ENCODE measurements at regions not wholly inside any gene's neighbourhood (a gene's known extent, or its start where the extent isn't known, plus 50 kb on each side); places are given as distances from the start of the nearest gene placed in this dataset.

GRCh38 chr11:112599856-112600533 is 339.3 kb upstream of the PLET1 start:
- Histone ChIP-seq H3K27ac (ENCODE audit: low read depth in 1 of 2, low read length in 2 of 2) (no peak overlapping the region), H3K9me3 (ENCODE audit: control insufficient read depth in 1 of 2, insufficient read depth in 1 of 2, low read length in 2 of 2) (no peaks in the 10 kb centered on the region), H3K27me3 (ENCODE audit: control insufficient read depth in 1 of 2, insufficient read depth in 2 of 2, low read length in 2 of 2) (peaks cover 5 to 9% of the 10 kb centered on the region in 2 experiments), H3K36me3 (ENCODE audit: insufficient read depth, low read length) (no peaks in the 10 kb centered on the region), H3K4me1 (ENCODE audit: insufficient read depth, low read length) (no peaks in the 10 kb centered on the region), H3K4me3 (ENCODE audit: low read length) (no peak overlapping the region)
- intact Hi-C loops (cut with DNase I, micrococcal nuclease) = no loop called here
- TF ChIP-seq, protein P1, sequence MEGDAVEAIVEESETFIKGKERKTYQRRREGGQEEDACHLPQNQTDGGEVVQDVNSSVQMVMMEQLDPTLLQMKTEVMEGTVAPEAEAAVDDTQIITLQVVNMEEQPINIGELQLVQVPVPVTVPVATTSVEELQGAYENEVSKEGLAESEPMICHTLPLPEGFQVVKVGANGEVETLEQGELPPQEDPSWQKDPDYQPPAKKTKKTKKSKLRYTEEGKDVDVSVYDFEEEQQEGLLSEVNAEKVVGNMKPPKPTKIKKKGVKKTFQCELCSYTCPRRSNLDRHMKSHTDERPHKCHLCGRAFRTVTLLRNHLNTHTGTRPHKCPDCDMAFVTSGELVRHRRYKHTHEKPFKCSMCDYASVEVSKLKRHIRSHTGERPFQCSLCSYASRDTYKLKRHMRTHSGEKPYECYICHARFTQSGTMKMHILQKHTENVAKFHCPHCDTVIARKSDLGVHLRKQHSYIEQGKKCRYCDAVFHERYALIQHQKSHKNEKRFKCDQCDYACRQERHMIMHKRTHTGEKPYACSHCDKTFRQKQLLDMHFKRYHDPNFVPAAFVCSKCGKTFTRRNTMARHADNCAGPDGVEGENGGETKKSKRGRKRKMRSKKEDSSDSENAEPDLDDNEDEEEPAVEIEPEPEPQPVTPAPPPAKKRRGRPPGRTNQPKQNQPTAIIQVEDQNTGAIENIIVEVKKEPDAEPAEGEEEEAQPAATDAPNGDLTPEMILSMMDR (IDR thresholded peaks at IDR 0.05) = no peak
- Mint-ChIP-seq H3K27me3 (no peaks in the 10 kb centered on the region), H3K9me3 (no peaks in the 10 kb centered on the region), H3K4me1 (ENCODE audit: low read depth) (peaks cover 6% of the 10 kb centered on the region), H3K27ac (no peak overlapping the region), H3K36me3 (ENCODE audit: low read depth) (no peaks in the 10 kb centered on the region), H3K4me3 (no peak overlapping the region)
- POLR2A ChIA-PET = no interaction called here
- DNase-seq (no peak), ATAC-seq (ENCODE audit: poor library complexity) (no peak)
- CTCF ChIA-PET = no interaction called here

DNA sequence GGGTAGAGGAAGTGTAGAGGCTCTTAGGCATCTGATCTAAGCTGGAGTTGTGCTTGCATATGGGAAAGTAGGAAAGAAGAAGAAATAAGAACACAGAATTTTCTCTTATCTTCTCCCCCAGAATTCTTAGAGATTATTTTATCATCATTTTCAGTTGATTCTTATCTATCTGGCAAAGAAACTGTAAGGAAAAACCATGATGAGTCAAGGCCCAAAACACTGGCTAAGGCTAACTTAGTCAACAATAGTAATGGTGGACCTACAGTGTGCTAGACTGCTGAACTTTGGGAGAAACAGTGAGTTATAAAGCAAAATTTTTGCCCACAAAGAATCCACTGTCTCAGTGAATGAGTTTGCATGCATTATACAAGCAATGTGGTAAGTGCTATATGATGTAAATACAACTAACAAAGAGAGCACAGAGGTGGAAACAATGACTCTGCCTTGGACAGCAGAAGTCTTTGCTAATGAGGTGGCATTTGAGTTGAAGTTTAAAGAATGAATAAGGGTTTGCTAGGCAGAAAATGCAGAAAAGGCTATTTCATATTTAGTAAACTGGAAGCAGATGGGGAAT is 344.5 kb upstream of the PLET1 start:
- no peak for DNase-seq
- TF ChIP-seq, protein P1 (IDR thresholded peaks at IDR 0.05) = no peak
- POLR2A ChIA-PET = interaction anchor here (0.6 kb wide), 1 partner anchor 61 kb away, joined by 4 read pairs; no protein-coding TSS in a partner anchor
- H3K27me3 ChIP-seq (ENCODE audit: control insufficient read depth in 1 of 2, insufficient read depth in 2 of 2, low read length in 2 of 2) = peaks cover 7 to 9% of the 10 kb centered on the region in 2 experiments
- no peak overlapping the region for H3K27ac ChIP-seq (ENCODE audit: low read depth in 1 of 2, low read length in 2 of 2)
- no peak for ATAC-seq (ENCODE audit: poor library complexity)
- H3K9me3 ChIP-seq (ENCODE audit: control insufficient read depth in 1 of 2, insufficient read depth in 1 of 2, low read length in 2 of 2) = no peaks in the 10 kb centered on the region
- CTCF ChIA-PET = no interaction called here
- H3K4me3 ChIP-seq (ENCODE audit: low read length) = no peak overlapping the region
- intact Hi-C loops (cut with DNase I, micrococcal nuclease) = no loop called here
- Mint-ChIP-seq H3K4me1 (ENCODE audit: low read depth) (no peaks in the 10 kb centered on the region), H3K36me3 (ENCODE audit: low read depth) (no peaks in the 10 kb centered on the region), H3K27me3 (peaks cover 20% of the 10 kb centered on the region), H3K9me3 (no peaks in the 10 kb centered on the region), H3K4me3 (no peak overlapping the region), H3K27ac (no peak overlapping the region)
- H3K36me3 ChIP-seq (ENCODE audit: insufficient read depth, low read length) = no peaks in the 10 kb centered on the region
- H3K4me1 ChIP-seq (ENCODE audit: insufficient read depth, low read length) = no peaks in the 10 kb centered on the region

- Histone ChIP-seq H3K27ac (ENCODE audit: low read depth in 1 of 2, low read length in 2 of 2) (no peak overlapping the region), H3K36me3 (ENCODE audit: insufficient read depth, low read length) (no peaks in the 10 kb centered on the region), H3K27me3 (ENCODE audit: control insufficient read depth in 1 of 2, insufficient read depth in 2 of 2, low read length in 2 of 2) (peaks cover 7 to 9% of the 10 kb centered on the region in 2 experiments), H3K4me3 (ENCODE audit: low read length) (no peak overlapping the region), H3K9me3 (ENCODE audit: control insufficient read depth in 1 of 2, insufficient read depth in 1 of 2, low read length in 2 of 2) (no peaks in the 10 kb centered on the region), H3K4me1 (ENCODE audit: insufficient read depth, low read length) (no peaks in the 10 kb centered on the region)
- Mint-ChIP-seq H3K36me3 (ENCODE audit: low read depth) (no peaks in the 10 kb centered on the region), H3K4me1 (ENCODE audit: low read depth) (no peaks in the 10 kb centered on the region), H3K27me3 (peaks cover 27% of the 10 kb centered on the region), H3K27ac (no peak overlapping the region), H3K4me3 (no peak overlapping the region), H3K9me3 (no peaks in the 10 kb centered on the region)
- POLR2A ChIA-PET = no interaction called here
- CTCF ChIA-PET = no interaction called here
- intact Hi-C loops (cut with DNase I, micrococcal nuclease) = no loop called here
- DNase-seq (no peak), ATAC-seq (ENCODE audit: poor library complexity) (no peak)
- TF ChIP-seq, protein P1 (IDR thresholded peaks at IDR 0.05) = no peak
These were observed 346.0 kb upstream of the PLET1 start for GRCh38 chr11:112606656-112607055.

All from CD4-positive, alpha-beta T cell (primary cell).